DOHH2 (cell line): ENCODE measurements at regions not wholly inside any gene's neighbourhood (a gene's known extent, or its start where the extent isn't known, plus 50 kb on each side); places are given as distances from the start of the nearest gene placed in this dataset.

Experiments
- H3F3A ChIP-seq: fragments of 200-600 bp; sonication (generic), shearing (Covaris generic); 2 replicates; pipeline ENCODE4 v1.6.0; 2016; ENCODE audit warnings: antibody characterized with exemption, mild to moderate bottlenecking; ENCODE audit not compliant: control insufficient read depth, insufficient read depth
- H3K27ac ChIP-seq: fragments of 200-600 bp; sonication (generic); 2 replicates; pipeline ENCODE4 v1.5.1; 2014; ENCODE audit warnings: low read depth, mild to moderate bottlenecking, low read length, moderate library complexity
- H3K27me3 ChIP-seq: fragments of 200-600 bp; sonication (generic); 2 replicates; pipeline ENCODE4 v1.6.1; 2014; ENCODE audit warnings: mild to moderate bottlenecking, low read length, mixed read lengths; ENCODE audit not compliant: control insufficient read depth
- H3K36me3 ChIP-seq: fragments of 200-600 bp; sonication (generic); 2 replicates; pipeline ENCODE4 v1.6.1; 2014; ENCODE audit warnings: mild to moderate bottlenecking, low read length, moderate library complexity, mixed read lengths; ENCODE audit not compliant: control insufficient read depth
- H3K4me1 ChIP-seq: fragments of 200-600 bp; sonication (generic); 2 replicates; pipeline ENCODE4 v1.6.1; 2014; ENCODE audit warnings: mild to moderate bottlenecking, low read length, mixed read lengths; ENCODE audit not compliant: control insufficient read depth
- H3K4me2 ChIP-seq: fragments of 200-600 bp; sonication (generic); 2 replicates; pipeline ENCODE4 v1.6.0; 2014; ENCODE audit warnings: mild to moderate bottlenecking, low read length, moderate library complexity
- H3K4me3 ChIP-seq: fragments of 200-600 bp; sonication (generic); 2 replicates; pipeline ENCODE4 v1.5.1; 2014; ENCODE audit warnings: mild to moderate bottlenecking, low read length, mixed read lengths
- H3K79me2 ChIP-seq: fragments of 200-600 bp; sonication (generic); 2 replicates; pipeline ENCODE4 v1.6.1; 2014; ENCODE audit warnings: mild to moderate bottlenecking, low read length, mixed read lengths; ENCODE audit not compliant: control insufficient read depth
- H3K9me2 ChIP-seq: fragments of 200-600 bp; sonication (generic); replicated peaks from 2 replicates; pipeline ENCODE4 v1.6.1; 2014; ENCODE audit warnings: mild to moderate bottlenecking, low read length, mixed read lengths; ENCODE audit not compliant: control insufficient read depth
- H3K9me3 ChIP-seq: fragments of 200-600 bp; sonication (generic); 2 replicates; pipeline ENCODE4 v1.6.1; 2014; ENCODE audit warnings: antibody characterized with exemption, low read length, mixed read lengths; ENCODE audit not compliant: control insufficient read depth, insufficient read depth
- H4K20me1 ChIP-seq: fragments of 200-600 bp; sonication (generic); 2 replicates; pipeline ENCODE4 v1.6.0; 2014; ENCODE audit warnings: low read depth, mild to moderate bottlenecking, antibody characterized with exemption, low read length, moderate library complexity; ENCODE audit not compliant: control insufficient read depth, insufficient read depth
- CTCF ChIP-seq: fragments of 200-600 bp; sonication (generic); IDR thresholded peaks from one replicate; pipeline ENCODE4 v1.5.1; 2014; ENCODE audit warnings: antibody characterized with exemption, mild to moderate bottlenecking, low read depth, low read length; ENCODE audit not compliant: poor library complexity, severe bottlenecking
- EZH2phosphoT487 ChIP-seq: fragments of 200-600 bp; sonication (generic); IDR thresholded peaks from 2 replicates; pipeline ENCODE4 v1.6.1; 2017; ENCODE audit warnings: borderline replicate concordance, mild to moderate bottlenecking, antibody characterized with exemption, low read length, moderate library complexity, mixed read lengths

DNA sequence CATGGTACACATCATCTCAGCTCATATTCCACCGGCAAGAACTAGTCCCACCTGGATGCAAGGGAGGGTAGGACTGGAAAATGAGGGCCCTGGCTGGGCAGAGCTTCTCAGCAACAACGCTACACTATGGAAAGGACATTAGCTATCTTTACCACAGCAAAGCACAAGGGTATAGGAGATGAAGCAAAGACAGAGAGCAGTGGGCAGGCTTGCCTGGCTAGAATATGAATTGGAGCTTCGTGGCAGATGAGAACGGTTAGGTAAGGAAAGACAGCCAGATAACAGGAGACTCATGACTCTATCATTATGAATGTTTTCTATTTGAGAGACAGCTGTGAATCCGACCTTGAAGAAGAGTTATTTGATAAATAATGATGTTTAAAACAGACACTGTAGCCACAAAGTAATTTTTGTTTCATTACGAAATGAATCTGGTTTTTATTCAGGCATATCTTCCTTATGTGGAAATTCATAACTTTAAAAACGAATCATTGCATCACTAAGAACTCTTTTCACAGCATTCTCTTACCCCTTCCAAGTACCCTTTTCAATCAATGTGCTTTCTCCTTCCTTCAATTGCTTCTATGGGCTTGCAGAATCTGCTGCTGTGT is 59.1 kb upstream of the PCED1B start:
- Histone ChIP-seq H3K4me3 (no peak overlapping the region), H4K20me1 (no peaks in the 10 kb centered on the region), H3K79me2 (no peaks in the 10 kb centered on the region), H3K27me3 (peaks cover 8% of the 10 kb centered on the region; the same call in 1 of the 2 replicates), H3K36me3 (no peaks in the 10 kb centered on the region), H3K4me2 (no peak overlapping the region), H3K4me1 (no peaks in the 10 kb centered on the region), H3K27ac (no peak overlapping the region), H3K9me3 (no peaks in the 10 kb centered on the region), H3F3A (no peaks in the 10 kb centered on the region), H3K9me2 (no peaks in the 10 kb centered on the region)
- TF ChIP-seq EZH2phosphoT487 (no peak), CTCF (no peak)

DNA sequence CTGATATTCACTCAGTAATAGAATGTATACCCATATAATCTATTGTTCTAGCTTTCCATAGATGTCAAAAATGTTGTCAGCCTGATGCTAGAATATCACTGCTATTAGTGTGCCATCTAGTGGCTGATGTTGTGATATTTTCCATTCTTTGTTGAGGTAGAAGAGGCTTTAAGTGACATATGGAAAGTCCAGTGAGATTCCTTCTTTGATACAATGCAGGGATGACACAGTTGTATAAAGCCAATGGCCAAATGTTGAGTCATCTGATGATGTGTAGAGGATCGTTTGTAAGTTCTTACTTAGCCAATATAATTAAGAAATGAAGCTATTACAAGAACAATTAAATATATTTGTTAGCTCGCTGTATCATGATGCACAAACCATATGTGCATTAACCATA is 58.1 kb upstream of the PCED1B start:
- Histone ChIP-seq H3K27me3 (peaks cover 9% of the 10 kb centered on the region; the same call in 1 of the 2 replicates), H3K9me3 (no peaks in the 10 kb centered on the region), H3K27ac (no peak overlapping the region), H3K36me3 (no peaks in the 10 kb centered on the region), H3K9me2 (no peaks in the 10 kb centered on the region), H4K20me1 (no peaks in the 10 kb centered on the region), H3K79me2 (no peaks in the 10 kb centered on the region), H3K4me1 (no peaks in the 10 kb centered on the region), H3K4me2 (no peak overlapping the region), H3K4me3 (no peak overlapping the region), H3F3A (no peaks in the 10 kb centered on the region)
- TF ChIP-seq EZH2phosphoT487: no peak
- TF ChIP-seq CTCF: peak; percentile 67

- TF ChIP-seq CTCF (no peak), EZH2phosphoT487 (no peak)
- no peak overlapping the region for H3K27ac ChIP-seq
- no peak overlapping the region for H3K4me2 ChIP-seq
- H4K20me1 ChIP-seq: no peaks in the 10 kb centered on the region
- no peak overlapping the region for H3K4me3 ChIP-seq
- H3K36me3 ChIP-seq: no peaks in the 10 kb centered on the region
- no peaks in the 10 kb centered on the region for H3K9me2 ChIP-seq
- no peaks in the 10 kb centered on the region for H3K4me1 ChIP-seq
- H3K27me3 ChIP-seq: peaks cover 9% of the 10 kb centered on the region; the same call in 1 of the 2 replicates
- H3F3A ChIP-seq: no peaks in the 10 kb centered on the region
- no peaks in the 10 kb centered on the region for H3K79me2 ChIP-seq
- no peaks in the 10 kb centered on the region for H3K9me3 ChIP-seq
Measured at GRCh38 chr12:47022296-47022695, 57.1 kb upstream of the PCED1B start.
